ENCODE measurements at regions not wholly inside any gene's neighbourhood (a gene's known extent, or its start where the extent isn't known, plus 50 kb on each side); places are given as distances from the start of the nearest gene placed in this dataset.
"Not testable (repeated sequence)": the region's sequence is repeated elsewhere in the genome, so short reads cannot be mapped to it uniquely, and the experiment has no call there.

- no peaks in the 10 kb centered on the region for H3F3A ChIP-seq (ENCODE audit: insufficient read depth, low read length)
- no peaks in the 10 kb centered on the region for H3K27me3 ChIP-seq (replicated peaks; ENCODE audit: insufficient read depth, low read length)
- no peaks in the 10 kb centered on the region for H4K20me1 ChIP-seq (ENCODE audit: insufficient read depth, low read length)
- no peak for DNase-seq
- H3K9me2 ChIP-seq (replicated peaks; ENCODE audit: insufficient read depth, low read length): no peaks in the 10 kb centered on the region
- H3K27ac ChIP-seq (ENCODE audit: low read length): no peak overlapping the region
- no peaks in the 10 kb centered on the region for H3K36me3 ChIP-seq (replicated peaks; ENCODE audit: insufficient read depth, low read length)
- H3K79me2 ChIP-seq (ENCODE audit: low read length): no peaks in the 10 kb centered on the region
- H3K9ac ChIP-seq (ENCODE audit: low read length): no peak overlapping the region
- H3K4me3 ChIP-seq (ENCODE audit: low read length): no peak overlapping the region
- TF ChIP-seq EZH2phosphoT487 (IDR thresholded peaks at IDR 0.05; ENCODE audit: low read length) (no peak), EZH2 (optimal IDR thresholded peaks at IDR 0.05; ENCODE audit: low read depth, low read length) (no peak), CTCF (IDR thresholded peaks at IDR 0.05; ENCODE audit: low read length) (no peak)
- H3K4me2 ChIP-seq (ENCODE audit: low read depth, low read length): no peak overlapping the region
- H3K4me1 ChIP-seq (ENCODE audit: low read length): no peaks in the 10 kb centered on the region
- no peak overlapping the region for H2AFZ ChIP-seq (ENCODE audit: low read length)
- H3K9me3 ChIP-seq (replicated peaks; ENCODE audit: insufficient read depth, low read length): no peaks in the 10 kb centered on the region
These were observed 87.7 kb upstream of the WWC2 start for GRCh38 chr4:183011213-183011907.

GRCh38 chr4:183008492-183008891, 90.6 kb upstream of the WWC2 start:
- Histone ChIP-seq H3K9me3 (replicated peaks; ENCODE audit: insufficient read depth, low read length) (no peaks in the 10 kb centered on the region), H3K36me3 (replicated peaks; ENCODE audit: insufficient read depth, low read length) (no peaks in the 10 kb centered on the region), H3K9ac (ENCODE audit: low read length) (no peak overlapping the region), H3K4me3 (ENCODE audit: low read length) (no peak overlapping the region), H3K79me2 (ENCODE audit: low read length) (no peaks in the 10 kb centered on the region), H3K27ac (ENCODE audit: low read length) (no peak overlapping the region), H2AFZ (ENCODE audit: low read length) (no peak overlapping the region), H4K20me1 (ENCODE audit: insufficient read depth, low read length) (no peaks in the 10 kb centered on the region), H3K4me2 (ENCODE audit: low read depth, low read length) (no peak overlapping the region), H3K27me3 (replicated peaks; ENCODE audit: insufficient read depth, low read length) (no peaks in the 10 kb centered on the region), H3F3A (ENCODE audit: insufficient read depth, low read length) (no peaks in the 10 kb centered on the region), H3K9me2 (replicated peaks; ENCODE audit: insufficient read depth, low read length) (no peaks in the 10 kb centered on the region), H3K4me1 (ENCODE audit: low read length) (no peaks in the 10 kb centered on the region)
- DNase-seq: no peak
- TF ChIP-seq EZH2 (optimal IDR thresholded peaks at IDR 0.05; ENCODE audit: low read depth, low read length) (no peak), EZH2phosphoT487 (IDR thresholded peaks at IDR 0.05; ENCODE audit: low read length) (no peak), CTCF (IDR thresholded peaks at IDR 0.05; ENCODE audit: low read length) (no peak)

DNA sequence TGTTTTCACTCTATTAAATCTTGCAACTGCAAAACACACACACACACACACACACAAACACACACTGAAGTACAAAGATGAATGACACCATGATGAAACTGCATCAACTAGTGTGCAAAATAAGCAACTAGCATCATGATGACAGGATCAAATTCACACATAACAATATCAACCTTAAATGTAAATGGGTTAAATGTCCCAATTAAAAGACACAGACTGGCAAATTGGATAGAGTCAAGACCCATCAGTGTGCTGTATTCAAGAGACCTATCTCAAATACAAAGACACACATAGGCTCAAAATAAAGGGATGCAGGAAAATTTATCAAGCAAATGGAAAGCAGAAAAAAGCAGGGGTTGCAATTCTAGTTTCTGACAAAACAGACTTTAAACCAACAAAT, 87.2 kb upstream of the DCTD start:
- not testable (repeated sequence) for H2AFZ ChIP-seq (ENCODE audit: low read length); H3K27ac ChIP-seq (ENCODE audit: low read length); H3K4me3 ChIP-seq (ENCODE audit: low read length); H4K20me1 ChIP-seq (ENCODE audit: insufficient read depth, low read length); H3K36me3 ChIP-seq (replicated peaks; ENCODE audit: insufficient read depth, low read length); H3K27me3 ChIP-seq (replicated peaks; ENCODE audit: insufficient read depth, low read length); DNase-seq; H3K9ac ChIP-seq (ENCODE audit: low read length); H3F3A ChIP-seq (ENCODE audit: insufficient read depth, low read length); H3K9me2 ChIP-seq (replicated peaks; ENCODE audit: insufficient read depth, low read length); H3K4me1 ChIP-seq (ENCODE audit: low read length); H3K4me2 ChIP-seq (ENCODE audit: low read depth, low read length); H3K9me3 ChIP-seq (replicated peaks; ENCODE audit: insufficient read depth, low read length); H3K79me2 ChIP-seq (ENCODE audit: low read length)

DNA sequence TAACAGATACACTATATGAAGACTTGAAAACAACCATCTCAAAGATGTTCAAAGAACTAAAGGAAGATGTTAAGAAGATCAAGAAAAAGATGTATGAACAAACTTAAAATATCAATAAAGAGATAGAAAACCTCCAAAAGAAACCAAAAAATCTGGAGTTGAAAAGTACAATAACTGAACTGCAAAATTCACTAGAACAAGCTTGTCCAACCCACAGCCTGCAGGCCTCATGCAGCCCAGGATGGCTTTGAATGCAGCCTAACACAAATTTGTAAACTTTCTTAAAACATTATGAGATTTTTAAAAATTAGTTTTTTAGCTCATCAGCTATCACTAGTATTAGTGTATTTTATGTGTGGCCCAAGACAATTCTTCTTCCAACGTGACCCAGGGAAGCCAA, 77.0 kb upstream of the DCTD start:
- no peaks in the 10 kb centered on the region for H3K9me2 ChIP-seq (replicated peaks; ENCODE audit: insufficient read depth, low read length)
- no peak overlapping the region for H3K4me3 ChIP-seq (ENCODE audit: low read length)
- no peaks in the 10 kb centered on the region for H3K79me2 ChIP-seq (ENCODE audit: low read length)
- no peak for DNase-seq
- TF ChIP-seq EZH2 (optimal IDR thresholded peaks at IDR 0.05; ENCODE audit: low read depth, low read length) (no peak), EZH2phosphoT487 (IDR thresholded peaks at IDR 0.05; ENCODE audit: low read length) (no peak), CTCF (IDR thresholded peaks at IDR 0.05; ENCODE audit: low read length) (no peak)
- no peaks in the 10 kb centered on the region for H4K20me1 ChIP-seq (ENCODE audit: insufficient read depth, low read length)
- no peaks in the 10 kb centered on the region for H3K27me3 ChIP-seq (replicated peaks; ENCODE audit: insufficient read depth, low read length)
- no peak overlapping the region for H3K9ac ChIP-seq (ENCODE audit: low read length)
- no peaks in the 10 kb centered on the region for H3K9me3 ChIP-seq (replicated peaks; ENCODE audit: insufficient read depth, low read length)
- H2AFZ ChIP-seq (ENCODE audit: low read length): no peak overlapping the region
- H3F3A ChIP-seq (ENCODE audit: insufficient read depth, low read length): no peaks in the 10 kb centered on the region
- H3K4me1 ChIP-seq (ENCODE audit: low read length): no peaks in the 10 kb centered on the region
- no peak overlapping the region for H3K27ac ChIP-seq (ENCODE audit: low read length)
- no peak overlapping the region for H3K4me2 ChIP-seq (ENCODE audit: low read depth, low read length)
- no peaks in the 10 kb centered on the region for H3K36me3 ChIP-seq (replicated peaks; ENCODE audit: insufficient read depth, low read length)
